HG03025 (cell line): ENCODE measurements at regions not wholly inside any gene's neighbourhood (a gene's known extent, or its start where the extent isn't known, plus 50 kb on each side); places are given as distances from the start of the nearest gene placed in this dataset.

Experiments
- ATAC-seq: cut with Tn5 transposase; IDR thresholded peaks from one replicate; pipeline ENCODE4 v1.9.1; 2021; ENCODE audit warnings: mild to moderate bottlenecking, moderate library complexity; ENCODE audit not compliant: unreplicated experiment, low FRiP score

DNA sequence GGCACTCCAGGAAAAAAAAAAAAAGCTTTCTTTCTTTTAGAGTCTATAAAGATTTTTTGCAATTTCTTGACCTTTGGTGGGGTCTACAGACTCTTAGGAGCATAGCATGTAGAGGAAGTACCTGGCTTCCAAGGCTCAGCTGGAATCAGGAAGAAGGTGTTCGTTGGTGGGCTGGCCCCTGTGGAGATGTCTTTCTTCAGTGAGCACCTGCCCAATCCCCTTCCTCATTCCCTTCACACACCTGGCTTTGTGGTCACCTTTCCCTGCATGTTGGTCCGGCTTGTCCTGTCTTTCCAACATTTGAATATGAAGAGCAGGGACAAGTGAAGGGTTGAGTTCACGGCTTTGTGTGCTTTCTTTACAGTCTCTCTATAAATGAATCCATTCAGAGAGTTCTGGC lies 352.4 kb downstream of the HAPSTR1 start:
- no peak for ATAC-seq

DNA sequence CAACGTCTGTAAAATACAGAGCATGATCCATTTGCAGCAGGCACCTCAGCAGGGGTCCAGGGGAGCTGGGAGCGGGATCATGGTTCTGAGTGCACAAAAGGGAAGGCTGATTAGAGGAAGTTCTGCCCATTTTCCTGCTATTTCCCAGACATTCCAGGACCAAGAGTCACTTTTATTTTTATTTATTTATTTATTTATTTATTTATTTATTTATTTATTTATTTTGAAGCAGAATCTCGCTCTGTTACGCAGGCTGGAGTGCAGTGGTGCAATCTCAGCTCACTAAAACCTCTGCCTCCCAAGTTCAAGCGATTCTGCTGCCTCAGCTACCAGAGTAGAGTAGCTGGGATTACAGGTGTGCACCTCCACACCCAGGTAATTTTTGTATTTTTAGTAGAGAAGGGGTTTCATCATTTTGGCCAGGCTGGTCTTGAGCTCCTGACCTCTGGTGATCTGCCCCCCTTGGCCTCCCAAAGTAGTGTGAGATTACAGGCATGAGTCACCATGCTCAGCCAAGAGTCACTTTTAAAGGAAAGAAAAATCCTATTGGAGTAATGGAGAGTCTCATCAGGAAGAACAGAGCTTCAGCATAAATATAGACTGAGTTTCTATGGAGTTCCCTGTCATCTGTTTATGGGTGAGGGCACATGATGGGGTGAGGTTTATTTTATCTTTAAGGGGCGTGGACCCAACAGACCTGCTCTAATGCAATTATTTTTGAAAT lies 355.2 kb downstream of the HAPSTR1 start:
- no peak for ATAC-seq

DNA sequence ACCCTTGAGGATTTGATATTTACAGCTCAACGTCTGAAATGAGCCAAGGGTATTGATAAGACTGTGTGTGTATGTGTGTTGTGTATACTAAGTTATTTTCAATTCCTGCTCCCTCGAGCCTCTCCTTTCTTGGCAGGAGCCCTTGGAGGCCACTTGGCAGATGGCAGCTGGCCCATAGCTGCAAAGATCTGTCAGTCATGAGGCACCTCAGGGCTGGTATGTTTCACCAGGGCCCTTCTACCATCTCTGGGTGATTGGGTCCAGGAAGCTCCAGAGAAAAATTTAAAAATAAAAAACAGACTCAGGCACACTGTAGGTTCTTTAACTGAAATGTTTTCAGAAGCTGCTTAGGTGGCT lies 355.7 kb downstream of the HAPSTR1 start:
- ATAC-seq, result no peak

DNA sequence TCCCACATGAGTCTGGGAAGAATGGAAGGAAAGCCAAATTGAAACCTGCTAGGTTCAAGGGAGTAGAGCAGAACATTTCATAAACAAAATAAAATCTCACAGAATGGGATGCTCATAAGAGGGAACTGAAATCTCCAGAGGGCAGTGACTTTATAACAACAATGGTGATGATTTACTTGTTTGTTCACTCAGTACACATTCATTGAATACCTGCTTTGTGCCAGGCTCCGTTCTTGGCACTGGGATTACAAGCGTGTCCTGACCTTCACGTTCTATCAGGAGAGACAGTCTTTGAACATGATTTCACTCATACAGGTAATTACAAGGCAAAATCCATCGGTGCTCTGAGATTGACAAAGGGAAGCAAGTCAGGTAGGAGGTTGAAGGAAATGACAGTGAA lies 356.3 kb downstream of the HAPSTR1 start:
- ATAC-seq, result no peak

DNA sequence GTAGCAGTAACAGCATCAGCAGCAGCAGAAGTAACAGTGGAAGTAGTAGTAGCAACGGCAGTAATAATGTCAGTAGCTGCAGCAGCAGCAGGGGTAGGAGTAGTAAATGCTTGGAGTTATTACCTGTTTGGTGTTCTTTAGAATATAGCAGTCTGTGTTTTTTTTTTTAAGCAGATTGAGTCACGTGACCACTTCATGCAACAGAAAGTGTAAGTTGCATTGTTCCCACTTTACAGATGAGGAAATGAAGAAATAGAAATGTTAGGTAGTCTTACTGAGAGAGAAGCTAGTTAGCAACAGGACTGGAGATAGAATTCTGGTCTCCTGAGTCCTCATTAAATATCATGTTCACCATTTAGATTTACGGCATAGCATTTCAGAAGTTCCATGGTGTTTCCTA lies 358.2 kb downstream of the HAPSTR1 start:
- no peak for ATAC-seq

DNA sequence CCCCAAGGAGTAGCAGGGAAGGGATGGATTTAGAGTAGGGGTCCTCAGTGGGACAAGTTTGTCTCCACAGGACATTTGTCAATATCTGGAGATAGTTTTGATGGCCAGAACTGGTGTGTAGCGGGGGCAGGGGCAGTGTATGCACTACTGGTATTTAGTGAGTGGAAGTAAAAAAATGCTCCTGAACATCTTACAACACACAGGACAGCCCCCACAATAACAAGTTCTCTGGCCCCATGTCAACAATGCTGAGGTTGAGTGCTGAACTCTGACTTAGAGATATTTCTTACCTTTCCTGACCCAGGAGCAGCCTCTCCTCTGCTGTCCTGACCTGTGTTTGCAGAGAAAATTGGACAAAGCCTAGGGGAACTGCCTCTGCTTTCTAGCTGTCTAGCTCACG lies 365.8 kb downstream of the HAPSTR1 start:
- no peak for ATAC-seq

DNA sequence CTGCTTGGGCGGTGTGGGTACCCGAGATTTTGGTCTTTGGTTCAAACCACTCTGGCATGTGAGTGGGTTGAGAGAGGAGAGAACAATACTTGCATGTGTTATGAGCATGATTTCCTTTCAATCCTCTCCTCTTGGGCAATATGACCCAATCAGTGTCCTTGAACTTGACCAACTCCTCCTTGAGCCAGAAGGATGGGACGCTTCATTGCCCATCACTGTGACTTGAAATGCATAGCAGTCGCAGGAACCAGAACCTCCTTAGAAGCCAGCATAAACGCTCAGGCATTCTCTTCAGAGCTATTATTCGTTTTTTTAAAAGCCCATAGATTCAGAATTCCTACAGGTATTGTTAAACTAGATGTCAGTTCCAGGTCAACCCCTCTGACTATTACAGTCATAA lies 367.4 kb downstream of the HAPSTR1 start:
- ATAC-seq, result no peak

DNA sequence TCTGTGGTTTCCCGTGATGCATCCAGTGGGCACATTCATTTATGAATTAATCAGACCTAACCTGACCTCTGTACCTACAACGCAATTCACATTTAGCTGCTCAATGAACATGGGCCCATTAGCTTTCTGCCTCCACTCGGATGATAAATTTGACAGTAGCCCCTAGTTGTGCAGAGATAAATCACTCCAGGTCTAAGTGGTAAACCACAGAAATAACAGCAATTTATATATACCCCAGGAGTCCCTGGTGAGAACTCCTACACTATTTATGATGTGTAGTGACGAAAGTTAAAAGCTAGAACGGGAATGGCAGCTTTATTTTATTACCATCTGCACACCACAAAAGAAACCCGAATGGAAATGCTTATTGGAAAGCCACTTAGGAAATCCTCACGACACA lies 371.5 kb downstream of the HAPSTR1 start:
- no peak for ATAC-seq

DNA sequence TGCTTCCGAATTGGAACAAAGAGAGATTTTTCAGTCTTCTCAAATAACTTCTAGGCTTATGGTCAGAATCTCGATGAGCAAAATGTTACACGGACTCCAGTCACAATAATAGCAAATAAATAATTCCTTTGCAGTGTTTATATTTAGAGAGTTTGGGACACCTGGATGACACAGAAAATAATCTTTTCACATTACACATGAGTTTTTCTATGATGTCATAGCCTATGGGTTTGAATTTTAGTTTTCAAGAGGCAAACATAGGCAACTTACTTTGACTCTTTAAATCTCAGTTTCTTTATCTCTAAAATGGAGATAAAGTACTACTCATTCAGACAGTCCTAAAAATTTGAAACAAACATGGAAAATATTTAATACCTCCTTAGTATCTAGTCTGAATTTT lies 372.0 kb downstream of the HAPSTR1 start:
- no peak for ATAC-seq

DNA sequence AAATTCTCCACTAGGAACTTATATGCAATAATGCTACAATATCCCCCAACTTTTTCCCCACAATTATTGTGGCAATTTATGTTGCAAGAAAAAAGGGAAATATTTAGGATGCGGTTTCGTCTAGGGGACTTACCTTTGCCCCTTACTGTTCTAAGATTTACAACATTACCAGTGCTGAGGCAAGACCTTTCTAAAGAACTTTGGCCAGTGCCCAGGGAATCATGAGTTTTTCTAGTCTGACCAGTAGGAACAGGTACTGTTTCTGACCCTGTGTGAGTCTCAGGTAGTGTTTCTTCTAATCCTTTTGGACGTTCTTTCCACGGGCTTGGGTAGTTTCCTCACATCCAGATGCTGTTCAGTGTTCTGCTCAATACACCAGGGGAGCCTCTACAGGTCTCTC lies 373.7 kb downstream of the HAPSTR1 start:
- no peak for ATAC-seq

DNA sequence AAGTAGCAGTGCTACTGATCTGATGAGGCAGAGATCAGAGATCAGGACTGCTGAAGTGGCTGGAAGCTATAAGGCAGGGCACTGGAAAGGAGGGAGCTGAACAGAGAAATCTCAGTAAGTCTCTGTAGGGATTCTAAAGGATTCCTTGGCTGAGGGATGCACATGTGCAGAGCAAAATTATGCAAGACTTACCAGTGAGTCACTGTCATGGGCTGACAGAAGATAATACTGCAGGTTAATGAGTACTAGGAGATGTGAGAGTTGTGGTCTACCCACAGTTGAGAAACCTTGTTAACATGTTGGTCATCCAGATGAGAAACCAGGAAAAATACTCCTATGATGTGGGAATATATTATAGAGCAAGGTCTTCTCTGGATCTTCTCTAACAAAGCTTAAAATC lies 378.1 kb downstream of the HAPSTR1 start:
- no peak for ATAC-seq

DNA sequence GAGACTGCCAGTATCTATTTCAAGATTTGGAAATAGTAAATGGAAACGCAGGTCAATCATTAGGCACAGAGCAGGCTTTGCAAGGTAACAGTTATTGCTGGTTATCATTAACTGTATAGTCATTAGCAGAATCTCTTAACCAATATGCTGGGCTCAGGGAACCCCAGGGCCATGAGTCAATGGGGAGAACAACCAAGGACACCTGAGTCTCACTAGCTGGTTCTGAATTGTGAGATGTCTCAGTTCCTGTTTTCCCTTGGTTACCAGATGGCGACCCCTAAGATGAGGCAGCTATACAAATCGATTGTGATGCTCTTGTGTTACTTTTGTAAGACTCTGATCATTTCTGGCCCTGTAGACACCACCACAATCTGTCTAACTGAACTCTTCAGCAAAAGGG lies 385.3 kb downstream of the HAPSTR1 start:
- no peak for ATAC-seq

DNA sequence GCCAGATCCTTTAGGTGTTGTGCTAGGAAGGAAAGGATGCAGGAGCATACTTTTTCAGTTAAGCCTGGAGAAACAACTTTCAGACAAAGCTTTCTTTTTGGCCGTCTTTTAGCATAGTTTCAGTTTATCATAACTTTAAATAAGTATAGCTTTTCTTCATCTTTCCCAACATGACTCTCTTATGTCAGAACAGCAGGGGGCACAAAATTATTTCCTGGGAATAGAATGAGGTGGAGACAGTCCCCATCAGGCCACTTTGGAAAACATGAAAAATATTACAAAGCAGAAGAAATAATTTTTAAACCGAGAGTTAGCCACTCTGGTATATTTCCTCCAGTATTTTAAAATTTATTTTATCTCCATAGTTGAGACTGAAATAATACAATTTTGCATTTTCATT lies 387.6 kb downstream of the HAPSTR1 start:
- ATAC-seq, result no peak

DNA sequence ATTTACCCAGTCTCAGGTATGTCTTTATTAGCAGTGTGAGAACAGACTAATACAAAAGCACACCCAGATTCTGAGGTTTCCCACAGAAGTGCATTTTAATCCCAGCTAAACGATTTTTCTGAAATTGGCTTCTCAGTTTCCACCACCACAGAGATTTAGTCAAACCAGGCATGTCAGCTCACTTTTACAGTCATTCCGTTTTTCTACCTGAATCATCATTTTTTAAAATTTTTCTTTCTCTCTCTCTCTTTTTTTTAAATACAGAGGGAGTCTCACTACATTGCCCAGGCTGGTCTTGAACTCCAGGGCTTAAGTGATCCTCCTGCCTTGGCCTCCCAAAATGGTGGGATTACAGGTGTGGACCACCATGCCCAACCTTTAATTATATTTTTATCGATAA lies 389.1 kb downstream of the HAPSTR1 start:
- ATAC-seq, result no peak

DNA sequence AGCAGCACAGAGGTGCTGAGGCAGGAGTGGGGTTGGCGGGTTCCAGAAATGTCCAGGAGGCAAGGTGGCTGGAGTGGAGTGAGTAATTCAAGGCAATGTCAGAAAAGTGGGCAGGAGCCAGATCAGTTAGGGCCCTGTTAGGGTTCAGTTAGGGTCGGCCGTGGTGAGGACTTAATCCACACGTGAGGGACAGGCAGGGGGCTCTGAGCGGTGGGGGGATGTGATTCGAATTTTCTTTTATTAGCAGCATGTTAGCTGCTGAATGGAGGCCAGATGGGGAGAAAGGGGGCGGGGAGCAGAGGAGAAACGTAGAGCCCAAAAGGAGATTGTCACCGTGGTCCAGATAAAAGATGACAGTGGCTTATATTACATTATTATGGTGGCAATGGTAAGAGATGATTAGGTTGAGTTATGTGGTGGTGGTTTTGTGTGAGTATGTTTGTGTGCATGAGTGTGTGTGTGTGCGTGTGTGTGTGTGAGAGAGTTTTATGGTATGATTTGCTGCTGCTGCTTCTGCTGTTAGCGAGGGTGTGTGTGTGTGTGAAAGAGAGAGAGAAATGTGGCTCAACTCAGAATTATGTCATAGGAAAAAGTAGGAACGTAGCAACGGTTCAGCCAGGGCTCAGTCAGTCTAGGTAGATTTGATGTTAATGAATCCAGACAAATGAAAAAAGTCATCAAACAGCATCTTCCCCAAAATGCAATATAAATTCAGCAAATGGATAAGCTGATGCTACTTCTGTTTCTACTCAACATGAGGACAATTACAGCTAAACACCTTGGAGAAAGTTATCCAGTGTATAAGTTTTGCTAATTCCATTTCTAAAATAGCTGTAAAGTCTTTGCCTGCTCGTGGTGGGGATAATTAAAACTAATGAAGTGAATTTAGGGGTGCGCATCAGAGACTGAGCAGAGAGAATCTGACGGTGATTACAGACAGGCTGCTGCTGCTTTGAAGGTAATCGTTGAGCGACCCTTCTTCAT lies 390.6 kb downstream of the HAPSTR1 start:
- no peak for ATAC-seq

DNA sequence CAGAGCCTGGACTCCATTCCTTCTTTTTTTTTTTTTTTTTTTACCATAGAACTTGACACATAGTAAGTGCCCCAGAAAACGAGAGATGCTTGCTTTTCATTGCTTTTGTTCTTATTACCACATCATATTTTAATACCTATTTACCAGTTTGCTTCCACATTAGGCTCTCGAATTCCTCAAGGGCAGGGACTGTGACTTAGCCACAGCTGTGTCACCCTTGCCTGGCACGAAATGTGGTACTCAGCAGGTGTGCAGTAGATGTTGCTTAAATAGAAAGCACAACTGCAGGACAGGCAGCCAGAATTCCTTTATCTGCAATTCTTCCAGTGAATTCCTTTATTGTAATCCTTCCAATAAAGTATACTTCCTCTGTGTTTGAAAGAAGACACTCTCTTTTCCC lies 393.0 kb downstream of the HAPSTR1 start:
- no peak for ATAC-seq

DNA sequence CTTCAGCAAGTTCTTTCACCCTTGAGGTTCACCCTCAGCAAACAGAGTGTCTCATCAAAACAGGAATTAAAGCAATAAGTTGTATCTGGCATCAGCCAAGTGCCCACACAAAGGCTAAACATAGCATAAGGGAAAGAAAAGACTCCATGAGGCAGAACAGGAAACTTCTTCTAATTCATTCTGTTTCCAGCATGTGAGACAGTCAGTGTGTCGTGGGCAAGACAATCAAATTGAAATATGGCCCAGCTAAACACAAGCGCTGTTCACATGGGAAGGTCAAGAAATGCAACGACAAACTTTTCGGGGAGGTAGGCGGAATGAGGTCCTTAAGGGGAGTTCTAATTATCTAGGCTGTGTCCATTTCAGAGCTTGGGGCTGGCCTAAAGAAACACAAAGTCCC lies 393.4 kb downstream of the HAPSTR1 start:
- ATAC-seq, result no peak

DNA sequence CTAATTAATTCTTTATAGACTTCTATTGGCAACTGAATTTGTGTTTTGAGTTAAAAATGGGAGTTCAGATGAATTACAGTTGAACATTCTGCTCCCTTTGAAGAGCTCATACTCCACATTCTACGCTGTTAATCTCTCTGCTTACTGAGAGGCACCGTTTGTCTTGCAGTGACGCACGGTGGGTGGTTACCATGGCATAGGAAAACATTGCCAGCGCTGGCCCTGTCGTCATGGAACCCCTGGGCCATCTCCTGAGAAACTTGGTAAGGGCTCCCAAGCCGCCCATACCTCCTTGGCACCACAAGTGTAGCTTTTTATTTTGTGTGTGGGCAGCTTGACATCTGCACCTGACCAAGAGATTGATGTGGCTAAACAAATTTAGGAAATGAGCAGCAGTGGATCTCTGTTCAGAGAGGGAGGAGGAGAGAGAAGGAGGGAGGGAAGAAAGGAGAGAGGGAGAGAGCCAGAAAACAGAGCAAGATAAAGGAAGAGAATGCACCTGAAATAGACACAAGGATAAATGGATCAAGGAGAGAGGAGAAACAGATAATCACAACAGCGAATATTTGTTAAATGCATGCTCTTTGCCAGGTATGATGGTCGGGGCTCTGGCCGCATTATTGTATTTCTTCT lies 398.5 kb downstream of the HAPSTR1 start:
- ATAC-seq, result no peak

DNA sequence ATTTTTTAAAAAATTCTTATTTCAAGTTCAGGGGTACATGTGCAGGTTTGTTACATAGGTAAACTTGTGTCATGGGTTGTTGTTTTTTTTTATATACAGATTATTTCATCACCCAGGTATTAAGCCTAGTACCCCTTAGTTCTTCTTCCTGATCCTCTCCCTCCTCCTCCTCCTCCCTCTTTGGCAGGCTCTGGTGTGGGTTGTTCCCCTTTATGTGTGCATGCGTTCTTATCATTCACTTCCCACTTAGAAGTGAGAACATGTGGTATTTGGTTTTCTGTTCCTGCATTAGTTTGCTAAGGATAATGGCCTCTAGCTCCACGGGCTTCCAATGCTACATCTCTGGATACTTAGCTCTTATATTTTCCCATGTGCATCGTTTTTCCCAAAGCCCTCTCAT lies 404.4 kb downstream of the HAPSTR1 start:
- no peak for ATAC-seq

DNA sequence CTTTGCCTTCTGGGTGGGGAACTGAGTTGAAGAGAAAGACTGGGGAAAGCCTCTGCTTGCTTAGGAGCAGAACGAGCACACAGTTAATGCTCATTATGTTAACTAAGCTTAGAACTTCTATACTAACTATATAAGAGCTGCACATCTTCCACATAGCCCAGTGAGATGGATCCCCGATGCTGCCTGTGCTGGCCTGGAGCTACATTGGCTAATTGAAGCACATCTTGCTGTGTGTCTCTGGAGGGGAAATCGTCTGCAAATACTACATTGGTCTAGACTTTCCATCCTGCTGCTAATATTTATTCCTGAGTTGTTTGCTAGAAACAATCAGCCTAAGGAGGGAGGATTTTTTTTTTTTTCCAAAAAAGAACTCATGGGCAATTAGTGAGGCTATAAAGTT lies 406.3 kb downstream of the HAPSTR1 start:
- no peak for ATAC-seq

DNA sequence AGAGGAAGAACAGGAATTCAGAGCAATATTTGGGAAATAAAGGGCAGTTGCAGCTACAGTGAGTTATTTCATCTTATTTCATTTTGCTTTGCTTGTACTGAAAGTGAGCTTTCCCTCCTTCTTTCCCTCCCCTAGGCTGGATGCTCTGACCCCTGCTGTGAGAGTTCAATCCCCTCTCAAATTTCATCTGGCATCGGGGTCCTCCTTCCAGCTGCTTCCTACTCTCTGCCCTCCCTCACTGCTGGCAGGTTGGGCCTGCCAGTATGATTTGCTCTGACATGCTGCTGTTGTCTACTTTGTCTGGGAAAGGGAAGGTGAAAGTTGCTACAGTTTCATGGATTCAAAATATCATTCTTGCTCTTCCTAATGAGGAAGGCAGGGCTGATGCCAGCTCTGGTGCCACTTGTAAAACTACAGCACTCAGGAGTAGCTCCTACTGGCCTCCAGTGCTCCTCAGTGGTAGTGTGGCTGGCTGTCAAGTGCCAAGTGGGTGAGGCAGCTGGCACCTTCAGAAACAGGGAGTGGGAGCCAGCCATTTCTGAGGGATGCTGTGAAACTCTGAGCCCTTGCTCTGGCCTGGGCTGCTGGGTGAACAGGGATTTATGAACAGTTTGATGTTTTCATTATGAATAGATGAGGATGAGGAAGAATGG lies 408.6 kb downstream of the HAPSTR1 start:
- no peak for ATAC-seq
